Testis (tissue), 2 donors: ENCODE measurements at regions not wholly inside any gene's neighbourhood (a gene's known extent, or its start where the extent isn't known, plus 50 kb on each side); places are given as distances from the start of the nearest gene placed in this dataset.

Experiments
- DNase-seq: peaks from one replicate; pipeline ENCODE4 v3.0.0-alpha.2; 2019
- H3K27ac ChIP-seq, 2 donors: fragments of 200-600 bp; sonication (generic); one replicate each; pipeline ENCODE4 v1.5.1; 2019
- H3K27me3 ChIP-seq: fragments of 200-600 bp; sonication (generic); one replicate; pipeline ENCODE4 v1.5.1; 2019
- H3K36me3 ChIP-seq: fragments of 200-600 bp; sonication (generic); one replicate; pipeline ENCODE4 v1.5.1; 2017; ENCODE audit warnings: low read depth; ENCODE audit errors: missing control alignments
- H3K4me1 ChIP-seq: fragments of 200-600 bp; sonication (generic); one replicate; pipeline ENCODE4 v1.5.1; 2019
- H3K4me3 ChIP-seq, 2 donors: fragments of 200-600 bp; sonication (generic); one replicate each; pipeline ENCODE4 v1.5.1; 2017 to 2019
- H3K9me3 ChIP-seq: fragments of 200-600 bp; sonication (generic); one replicate; pipeline ENCODE4 v1.5.1; 2017
- POLR2A ChIP-seq: fragments of 450-650 bp; IDR thresholded peaks from one replicate; pipeline ENCODE4 v1.6.1; 2017; ENCODE audit warnings: antibody characterized with exemption, mild to moderate bottlenecking, moderate library complexity
- WGBS, 2 donors: methylation state at CpG; one replicate each; pipeline ENCODE4 v1.1.5; 2018; 5-methylcytosine and 5-hydroxymethylcytosine counted together
- intact Hi-C: fragments of 100-400 bp; cut with DNase I; formaldehyde crosslinking; loops from one replicate; pipeline ENCODE4 v1.15.1; 2023; ENCODE audit warnings: low total_unique reads
- TF ChIP-seq, protein P1 (sequence below), 3 experiments: fragments of 450-650 bp in 2 of 3; fragments of 200-600 bp in 1 of 3; sonication (generic) in 1 of 3; IDR thresholded peaks; one replicate each; pipeline ENCODE4 v1.5.1; 2016 to 2019; ENCODE audit warnings: antibody characterized with exemption in 3 of 3, mild to moderate bottlenecking in 2 of 3, moderate library complexity in 1 of 3

DNA sequence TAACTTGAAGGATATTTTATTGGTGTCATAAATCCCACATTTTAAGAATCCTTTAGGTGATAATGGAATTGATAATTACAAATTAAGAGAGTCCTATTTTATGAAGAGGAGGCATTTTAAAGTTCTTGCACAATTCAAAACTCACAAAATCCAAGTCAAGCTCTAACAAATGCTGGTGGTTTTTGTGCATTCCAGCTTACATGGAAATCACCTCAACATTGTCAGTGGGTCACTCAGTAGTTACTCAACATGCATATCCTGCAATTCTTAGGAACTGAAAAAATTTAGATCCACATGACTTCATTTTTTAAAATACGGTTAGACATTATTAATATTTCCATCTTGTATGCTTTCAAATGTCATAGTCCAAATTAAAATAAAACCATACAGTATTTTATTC, 487.2 kb downstream of the CNTN3 start:
- WGBS, 2 donors: 95 to 97% methylated on average over 1 of the region's 1 CpG
- no peaks in the 10 kb centered on the region for H3K4me1 ChIP-seq
- intact Hi-C loops: no loop called here
- H3K27ac ChIP-seq: no peak overlapping the region
- no peaks in the 10 kb centered on the region for H3K9me3 ChIP-seq
- TF ChIP-seq, protein P1, sequence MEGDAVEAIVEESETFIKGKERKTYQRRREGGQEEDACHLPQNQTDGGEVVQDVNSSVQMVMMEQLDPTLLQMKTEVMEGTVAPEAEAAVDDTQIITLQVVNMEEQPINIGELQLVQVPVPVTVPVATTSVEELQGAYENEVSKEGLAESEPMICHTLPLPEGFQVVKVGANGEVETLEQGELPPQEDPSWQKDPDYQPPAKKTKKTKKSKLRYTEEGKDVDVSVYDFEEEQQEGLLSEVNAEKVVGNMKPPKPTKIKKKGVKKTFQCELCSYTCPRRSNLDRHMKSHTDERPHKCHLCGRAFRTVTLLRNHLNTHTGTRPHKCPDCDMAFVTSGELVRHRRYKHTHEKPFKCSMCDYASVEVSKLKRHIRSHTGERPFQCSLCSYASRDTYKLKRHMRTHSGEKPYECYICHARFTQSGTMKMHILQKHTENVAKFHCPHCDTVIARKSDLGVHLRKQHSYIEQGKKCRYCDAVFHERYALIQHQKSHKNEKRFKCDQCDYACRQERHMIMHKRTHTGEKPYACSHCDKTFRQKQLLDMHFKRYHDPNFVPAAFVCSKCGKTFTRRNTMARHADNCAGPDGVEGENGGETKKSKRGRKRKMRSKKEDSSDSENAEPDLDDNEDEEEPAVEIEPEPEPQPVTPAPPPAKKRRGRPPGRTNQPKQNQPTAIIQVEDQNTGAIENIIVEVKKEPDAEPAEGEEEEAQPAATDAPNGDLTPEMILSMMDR (IDR thresholded peaks at IDR 0.05): no peak
- TF ChIP-seq POLR2A: no peak
- no peaks in the 10 kb centered on the region for H3K36me3 ChIP-seq
- no peaks in the 10 kb centered on the region for H3K27me3 ChIP-seq
- no peak for DNase-seq
- H3K4me3 ChIP-seq: no peak overlapping the region

DNA sequence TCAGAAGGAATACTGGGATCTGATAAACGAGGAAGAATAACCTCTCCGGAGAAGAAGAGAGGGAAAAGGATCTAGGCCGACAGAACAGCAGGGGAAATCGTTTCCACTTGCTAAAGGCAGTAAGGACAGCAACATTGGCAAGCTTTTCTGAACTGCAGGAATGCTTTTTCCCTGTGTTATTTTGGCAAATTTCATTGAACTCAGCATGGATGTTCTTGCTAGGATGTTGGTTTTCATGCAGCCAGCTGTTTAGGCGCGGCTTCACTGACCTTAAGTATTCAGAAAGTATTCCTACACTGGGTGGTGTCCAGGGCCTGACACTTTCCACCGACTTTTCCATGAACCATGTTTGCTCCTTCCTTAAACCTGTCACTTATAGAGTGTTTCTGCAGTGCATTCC, 489.7 kb downstream of the CNTN3 start:
- no peaks in the 10 kb centered on the region for H3K9me3 ChIP-seq
- no peak for TF ChIP-seq POLR2A
- TF ChIP-seq, protein P1 (IDR thresholded peaks at IDR 0.05): no peak
- WGBS, 2 donors: 23 to 47% methylated on average over 7 of the region's 7 CpGs
- no peak for DNase-seq
- no peak overlapping the region for H3K4me3 ChIP-seq
- no peaks in the 10 kb centered on the region for H3K27me3 ChIP-seq
- no peaks in the 10 kb centered on the region for H3K4me1 ChIP-seq
- no peak overlapping the region for H3K27ac ChIP-seq
- no peaks in the 10 kb centered on the region for H3K36me3 ChIP-seq
- intact Hi-C loops: no loop called here

DNA sequence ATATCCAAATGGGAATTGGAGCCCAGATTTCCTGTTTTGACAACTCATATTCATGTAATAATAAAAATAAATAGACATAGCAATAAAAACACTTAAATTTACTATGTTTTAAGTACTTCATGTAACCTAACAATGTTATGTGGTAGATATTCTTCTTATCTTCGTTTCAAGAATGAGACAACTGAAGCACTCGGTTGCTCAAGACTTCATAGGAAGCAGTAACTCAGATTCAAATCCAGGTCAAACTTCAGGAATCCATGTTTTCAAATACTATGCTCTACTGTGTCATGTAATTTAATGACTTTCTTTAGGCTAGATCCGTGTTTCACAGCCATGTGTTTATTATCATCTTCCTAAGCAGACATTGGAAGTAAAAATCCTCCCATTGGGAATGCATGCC, 492.2 kb downstream of the CNTN3 start:
- Histone ChIP-seq H3K4me3 (no peak overlapping the region), H3K27me3 (no peaks in the 10 kb centered on the region), H3K27ac (no peak overlapping the region), H3K9me3 (no peaks in the 10 kb centered on the region), H3K4me1 (no peaks in the 10 kb centered on the region), H3K36me3 (no peaks in the 10 kb centered on the region)
- no peak for TF ChIP-seq POLR2A
- TF ChIP-seq, protein P1 (IDR thresholded peaks at IDR 0.05): no peak
- intact Hi-C loops: no loop called here
- 66 to 67% methylated on average over 3 of the region's 3 CpGs for WGBS, 2 donors
- no peak for DNase-seq

DNA sequence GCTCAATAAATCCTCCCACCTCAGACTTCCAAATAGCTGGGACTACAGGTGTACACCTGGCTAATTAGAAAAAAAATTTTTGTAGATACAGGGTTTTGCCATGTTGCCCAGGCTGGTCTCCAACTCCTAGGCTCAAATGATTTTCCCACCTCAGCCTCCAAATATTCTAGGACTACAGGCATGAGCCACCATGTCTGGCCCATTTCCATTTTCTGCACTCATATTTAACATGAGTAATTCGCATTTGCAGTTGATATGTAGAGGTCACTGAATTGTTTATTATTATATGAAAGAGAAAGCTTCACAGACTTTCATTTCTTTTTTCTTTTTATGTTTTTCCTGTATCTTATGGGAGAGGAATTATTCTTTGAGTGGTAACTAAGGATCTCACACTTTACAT, 492.7 kb downstream of the CNTN3 start:
- H3K27ac ChIP-seq: no peak overlapping the region
- no peaks in the 10 kb centered on the region for H3K9me3 ChIP-seq
- WGBS, 2 donors: 81 to 82% methylated on average over 1 of the region's 1 CpG
- H3K36me3 ChIP-seq: no peaks in the 10 kb centered on the region
- no peaks in the 10 kb centered on the region for H3K4me1 ChIP-seq
- DNase-seq: no peak
- H3K27me3 ChIP-seq: no peaks in the 10 kb centered on the region
- no peak overlapping the region for H3K4me3 ChIP-seq
- intact Hi-C loops: no loop called here
- TF ChIP-seq, protein P1 (IDR thresholded peaks at IDR 0.05): no peak
- TF ChIP-seq POLR2A: no peak

DNA sequence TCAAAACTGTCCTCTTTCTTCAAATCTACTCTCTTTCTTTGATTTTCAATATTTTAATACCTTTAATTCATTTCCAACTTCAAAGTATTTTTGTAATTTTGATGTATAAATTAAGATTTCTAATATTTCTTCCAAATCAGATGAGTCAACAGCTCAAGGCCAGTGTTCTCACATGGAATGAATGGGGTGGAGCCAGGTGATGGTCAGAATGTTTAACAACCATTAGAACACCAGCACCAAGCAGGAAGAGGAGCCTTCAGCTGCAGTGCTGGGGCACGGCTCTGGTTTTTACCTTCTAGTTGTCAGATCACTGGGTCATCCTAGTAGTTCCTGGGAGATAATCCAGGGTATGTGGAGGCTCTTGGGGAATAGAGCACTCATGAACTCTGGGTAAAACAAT, 494.5 kb upstream of the PDZRN3 start:
- DNase-seq: no peak
- TF ChIP-seq, protein P1 (IDR thresholded peaks at IDR 0.05): no peak
- no peak for TF ChIP-seq POLR2A
- Histone ChIP-seq H3K4me1 (no peaks in the 10 kb centered on the region), H3K27ac (no peak overlapping the region), H3K36me3 (no peaks in the 10 kb centered on the region), H3K27me3 (no peaks in the 10 kb centered on the region), H3K4me3 (no peak overlapping the region), H3K9me3 (no peaks in the 10 kb centered on the region)
- intact Hi-C loops: no loop called here
- 82 to 100% methylated on average over 1 of the region's 1 CpG for WGBS, 2 donors
